Testis (tissue), 2 donors: ENCODE measurements at regions not wholly inside any gene's neighbourhood (a gene's known extent, or its start where the extent isn't known, plus 50 kb on each side); places are given as distances from the start of the nearest gene placed in this dataset.
A peak's percentile ranks its signal among the peaks of the same experiment; 100 is the strongest.

ENCODE experiments used
- DNase-seq: peaks from one replicate; pipeline ENCODE4 v3.0.0-alpha.2; 2019
- H3K27ac ChIP-seq, 2 donors: fragments of 200-600 bp; sonication (generic); one replicate each; pipeline ENCODE4 v1.5.1; 2019
- H3K27me3 ChIP-seq: fragments of 200-600 bp; sonication (generic); one replicate; pipeline ENCODE4 v1.5.1; 2019
- H3K36me3 ChIP-seq: fragments of 200-600 bp; sonication (generic); one replicate; pipeline ENCODE4 v1.5.1; 2017; ENCODE audit warnings: low read depth; ENCODE audit errors: missing control alignments
- H3K4me1 ChIP-seq: fragments of 200-600 bp; sonication (generic); one replicate; pipeline ENCODE4 v1.5.1; 2019
- H3K4me3 ChIP-seq, 2 donors: fragments of 200-600 bp; sonication (generic); one replicate each; pipeline ENCODE4 v1.5.1; 2017 to 2019
- H3K9me3 ChIP-seq: fragments of 200-600 bp; sonication (generic); one replicate; pipeline ENCODE4 v1.5.1; 2017
- CTCF ChIP-seq, 3 experiments: fragments of 450-650 bp in 2 of 3; fragments of 200-600 bp in 1 of 3; sonication (generic) in 1 of 3; IDR thresholded peaks; one replicate each; pipeline ENCODE4 v1.5.1; 2016 to 2019; ENCODE audit warnings: antibody characterized with exemption in 3 of 3, mild to moderate bottlenecking in 2 of 3, moderate library complexity in 1 of 3
- POLR2A ChIP-seq: fragments of 450-650 bp; IDR thresholded peaks from one replicate; pipeline ENCODE4 v1.6.1; 2017; ENCODE audit warnings: antibody characterized with exemption, mild to moderate bottlenecking, moderate library complexity
- WGBS, 2 donors: methylation state at CpG; one replicate each; pipeline ENCODE4 v1.1.5; 2018; 5-methylcytosine and 5-hydroxymethylcytosine counted together
- intact Hi-C: fragments of 100-400 bp; cut with DNase I; formaldehyde crosslinking; loops from one replicate; pipeline ENCODE4 v1.15.1; 2023; ENCODE audit warnings: low total_unique reads

- peak; percentile 75 for DNase-seq
- no peak overlapping the region for H3K27ac ChIP-seq
- WGBS, 2 donors: 37 to 42% methylated on average over 7 of the region's 7 CpGs
- TF ChIP-seq CTCF (IDR thresholded peaks at IDR 0.05) (peak; percentile 47 to 58 (median 58)), POLR2A (no peak)
- H3K4me3 ChIP-seq: no peak overlapping the region
- no peaks in the 10 kb centered on the region for H3K27me3 ChIP-seq
- intact Hi-C loops: loop anchor here (10.0 kb wide), 1 partner anchor 149 kb away; no protein-coding TSS in a partner anchor
- H3K36me3 ChIP-seq: no peaks in the 10 kb centered on the region
- H3K4me1 ChIP-seq: no peaks in the 10 kb centered on the region
- no peaks in the 10 kb centered on the region for H3K9me3 ChIP-seq
Measured at GRCh38 chr11:86193297-86194095, 51.1 kb upstream of the EED start.

DNA sequence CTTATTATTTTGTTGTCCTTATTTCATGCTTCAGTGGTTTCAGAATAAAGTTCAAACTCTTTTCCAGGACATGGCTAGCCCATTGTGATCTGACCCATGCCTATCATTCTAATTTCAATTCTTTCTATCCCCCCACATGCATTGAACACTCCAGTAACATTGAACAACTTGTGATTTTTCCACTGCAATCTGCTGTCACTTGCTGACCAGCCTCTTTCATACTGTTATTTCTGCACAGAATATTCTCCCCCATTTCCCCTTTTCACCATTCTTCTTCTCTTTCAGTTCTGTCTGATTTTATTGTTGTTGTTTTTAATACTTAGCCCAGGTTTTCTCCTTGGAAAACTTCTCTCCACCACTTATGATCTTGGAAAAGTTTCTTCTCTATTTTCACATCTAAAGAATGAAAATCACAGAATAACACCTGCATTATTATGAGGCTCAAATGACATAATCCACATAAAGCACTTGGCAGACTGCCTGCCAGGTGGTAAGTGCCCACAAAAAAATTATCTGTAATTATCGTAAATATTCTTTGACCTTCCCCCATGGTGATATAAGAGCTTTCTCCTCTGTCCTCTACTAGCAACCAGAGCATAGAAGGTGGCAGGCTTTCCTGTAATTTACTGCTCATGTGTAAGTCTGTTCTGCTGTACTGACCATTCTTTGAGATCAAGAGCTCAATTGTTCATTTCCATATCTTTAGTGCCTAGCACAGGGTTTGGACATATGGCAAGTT is 51.9 kb upstream of the EED start:
- Histone ChIP-seq H3K4me1 (no peaks in the 10 kb centered on the region), H3K4me3 (no peak overlapping the region), H3K36me3 (no peaks in the 10 kb centered on the region), H3K27ac (no peak overlapping the region), H3K9me3 (no peaks in the 10 kb centered on the region), H3K27me3 (no peaks in the 10 kb centered on the region)
- intact Hi-C loops: loop anchor here (10.0 kb wide), 1 partner anchor 148 kb away; no protein-coding TSS in a partner anchor
- WGBS, 2 donors: 69 to 81% methylated on average over 1 of the region's 1 CpG
- TF ChIP-seq POLR2A (no peak), CTCF (IDR thresholded peaks at IDR 0.05) (no peak)
- DNase-seq: no peak

DNA sequence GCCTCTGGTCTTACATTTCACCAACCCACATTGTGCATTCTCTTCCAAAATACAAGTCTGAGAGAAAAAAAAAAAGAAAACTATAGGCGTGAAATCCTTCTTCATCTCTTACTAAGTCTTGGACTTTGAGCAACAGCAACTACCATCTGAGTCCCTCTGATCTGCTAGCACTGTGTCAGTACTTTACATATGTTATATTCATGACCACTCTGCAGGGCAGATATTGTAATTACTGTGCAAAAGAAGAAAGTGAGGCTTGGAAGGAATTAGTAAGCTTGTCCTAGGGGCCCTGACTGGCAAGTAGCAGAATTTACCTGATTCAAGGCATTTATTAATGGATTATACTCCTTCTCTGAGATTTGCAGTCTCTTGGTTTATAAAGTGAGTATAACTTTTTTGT is 52.7 kb upstream of the EED start:
- H3K36me3 ChIP-seq: no peaks in the 10 kb centered on the region
- H3K27me3 ChIP-seq: no peaks in the 10 kb centered on the region
- WGBS, 2 donors: 90 to 96% methylated on average over 1 of the region's 1 CpG
- no peaks in the 10 kb centered on the region for H3K9me3 ChIP-seq
- intact Hi-C loops: loop anchor here (10.0 kb wide), 1 partner anchor 147 kb away; no protein-coding TSS in a partner anchor
- H3K4me3 ChIP-seq: no peak overlapping the region
- no peak for DNase-seq
- TF ChIP-seq POLR2A (no peak), CTCF (IDR thresholded peaks at IDR 0.05) (no peak)
- no peak overlapping the region for H3K27ac ChIP-seq
- H3K4me1 ChIP-seq: no peaks in the 10 kb centered on the region

DNA sequence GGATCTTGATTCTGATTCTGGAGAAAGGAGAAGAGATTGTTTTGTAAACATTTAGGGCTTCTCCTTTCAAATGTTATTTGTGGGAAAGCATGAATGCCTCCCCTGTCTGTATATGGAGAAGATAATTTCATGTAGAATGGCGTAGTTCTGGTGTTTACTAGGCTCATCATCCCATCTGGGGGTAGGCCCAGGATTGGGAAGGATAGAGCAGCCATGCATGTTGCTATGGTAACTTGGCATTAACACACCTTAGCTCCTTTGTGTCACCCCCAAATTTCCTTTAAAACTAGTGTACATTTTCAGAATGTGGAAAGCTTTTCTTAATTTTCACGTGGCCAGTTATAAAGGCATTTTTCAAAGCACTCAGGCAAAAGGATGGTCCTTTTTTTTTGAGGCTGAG is 57.5 kb upstream of the EED start:
- Histone ChIP-seq H3K27me3 (no peaks in the 10 kb centered on the region), H3K9me3 (no peaks in the 10 kb centered on the region), H3K36me3 (no peaks in the 10 kb centered on the region), H3K27ac (no peak overlapping the region), H3K4me3 (no peak overlapping the region), H3K4me1 (no peaks in the 10 kb centered on the region)
- DNase-seq: no peak
- WGBS, 2 donors: 83 to 90% methylated on average over 2 of the region's 2 CpGs
- intact Hi-C loops: no loop called here
- TF ChIP-seq CTCF (IDR thresholded peaks at IDR 0.05) (no peak), POLR2A (no peak)
